Parathyroid adenoma (tissue), 2 donors: ENCODE measurements at regions not wholly inside any gene's neighbourhood (a gene's known extent, or its start where the extent isn't known, plus 50 kb on each side); places are given as distances from the start of the nearest gene placed in this dataset.

Experiments
- H2AFZ ChIP-seq: fragments of 300-600 bp; sonication (generic); one replicate; pipeline ENCODE4 v1.7.0; 2017; ENCODE audit warnings: antibody characterized with exemption, mild to moderate bottlenecking
- H3K27ac ChIP-seq: fragments of 300-600 bp; sonication (generic); one replicate; pipeline ENCODE4 v1.7.0; 2017
- H3K27me3 ChIP-seq: fragments of 300-600 bp; sonication (generic); one replicate; pipeline ENCODE4 v1.7.0; 2017; ENCODE audit warnings: low read length; ENCODE audit not compliant: control insufficient read depth, insufficient read depth
- H3K36me3 ChIP-seq: fragments of 300-600 bp; sonication (generic); one replicate; pipeline ENCODE4 v1.7.0; 2017; ENCODE audit warnings: low read length; ENCODE audit not compliant: control insufficient read depth, insufficient read depth
- H3K4me1 ChIP-seq: fragments of 300-600 bp; sonication (generic); one replicate; pipeline ENCODE4 v1.7.0; 2017; ENCODE audit warnings: control low read depth
- H3K4me2 ChIP-seq: fragments of 300-600 bp; sonication (generic); one replicate; pipeline ENCODE4 v1.7.0; 2017; ENCODE audit warnings: low read length
- H3K4me3 ChIP-seq: fragments of 300-600 bp; sonication (generic); one replicate; pipeline ENCODE4 v1.7.0; 2017; ENCODE audit warnings: low read depth, low read length
- H3K79me2 ChIP-seq: fragments of 300-600 bp; sonication (generic); one replicate; pipeline ENCODE4 v1.7.0; 2017; ENCODE audit warnings: control low read depth
- H3K9ac ChIP-seq: fragments of 300-600 bp; sonication (generic); one replicate; pipeline ENCODE4 v1.7.0; 2017; ENCODE audit warnings: mild to moderate bottlenecking
- H3K9me3 ChIP-seq: fragments of 300-600 bp; sonication (generic); one replicate; pipeline ENCODE4 v1.7.0; 2017; ENCODE audit warnings: low read length; ENCODE audit not compliant: control insufficient read depth
- CTCF ChIP-seq: fragments of 300-600 bp; sonication (generic); IDR thresholded peaks from one replicate; pipeline ENCODE4 v1.7.0; 2017; ENCODE audit warnings: antibody characterized with exemption, mild to moderate bottlenecking
- donor health status: primary hyperparathyroidism.

- Histone ChIP-seq H3K36me3 (no peaks in the 10 kb centered on the region), H3K9me3 (no peaks in the 10 kb centered on the region), H2AFZ (no peak overlapping the region), H3K4me1 (peaks cover 4% of the 10 kb centered on the region), H3K79me2 (no peaks in the 10 kb centered on the region), H3K4me2 (no peak overlapping the region), H3K27me3 (no peaks in the 10 kb centered on the region), H3K27ac (no peak overlapping the region), H3K4me3 (no peak overlapping the region), H3K9ac (no peak overlapping the region)
- no peak for TF ChIP-seq CTCF
Measured at GRCh38 chr7:47652591-47652990, 70.7 kb upstream of the TNS3 start.

DNA sequence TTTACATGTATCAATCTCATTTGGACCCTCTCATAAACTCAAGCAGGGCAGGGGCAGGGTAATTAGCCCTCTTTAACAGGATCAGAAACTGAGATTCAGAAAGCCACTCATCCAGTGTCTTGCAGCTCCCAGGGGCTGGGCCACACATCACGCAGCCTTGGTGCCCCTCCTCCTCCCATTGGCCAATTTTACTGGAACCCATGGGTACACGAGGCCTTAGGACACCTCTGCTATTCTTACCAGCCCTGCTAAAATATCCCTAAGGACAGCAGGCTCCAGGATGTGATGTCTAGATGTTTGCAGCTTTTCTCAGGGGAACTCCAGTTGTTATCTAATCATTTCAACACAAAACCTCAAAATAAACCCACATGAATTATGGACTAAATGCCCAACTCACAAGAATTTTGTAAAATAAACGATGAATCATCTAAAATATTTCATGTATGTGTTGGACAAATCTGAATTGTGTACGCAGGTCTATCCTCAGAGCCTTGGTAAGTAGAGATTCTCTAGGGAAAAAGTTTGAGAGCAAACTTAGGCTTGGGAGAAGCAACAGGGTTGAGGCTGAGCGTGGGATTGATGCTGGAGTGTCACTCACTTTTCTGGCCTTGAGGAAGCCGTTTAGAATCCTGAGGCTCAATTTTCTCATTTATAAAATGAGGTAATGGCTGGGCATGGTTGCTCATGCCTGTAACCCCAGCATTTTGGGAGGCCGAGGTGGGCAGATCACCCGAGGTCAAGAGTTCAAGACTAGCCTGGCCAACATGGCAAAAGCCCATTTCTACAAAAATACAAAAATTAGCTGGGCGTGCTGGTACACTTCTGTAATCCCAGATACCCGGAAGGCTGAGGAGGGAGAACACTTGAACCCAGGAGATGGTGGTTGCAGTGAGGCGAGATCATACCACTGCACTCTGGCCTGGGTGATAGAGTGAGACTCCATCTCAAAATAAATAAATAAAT is 69.7 kb upstream of the TNS3 start:
- H3K36me3 ChIP-seq, result no peaks in the 10 kb centered on the region
- no peaks in the 10 kb centered on the region for H3K27me3 ChIP-seq
- no peaks in the 10 kb centered on the region for H3K79me2 ChIP-seq
- no peak overlapping the region for H2AFZ ChIP-seq
- peaks cover 4% of the 10 kb centered on the region for H3K4me1 ChIP-seq
- no peak for TF ChIP-seq CTCF
- no peaks in the 10 kb centered on the region for H3K9me3 ChIP-seq
- no peak overlapping the region for H3K4me2 ChIP-seq
- no peak overlapping the region for H3K27ac ChIP-seq
- H3K9ac ChIP-seq, result no peak overlapping the region
- no peak overlapping the region for H3K4me3 ChIP-seq

GRCh38 chr7:47649919-47650318 is 68.0 kb upstream of the TNS3 start:
- H3K4me1 ChIP-seq, result peaks cover 4% of the 10 kb centered on the region
- no peak overlapping the region for H3K4me2 ChIP-seq
- H3K4me3 ChIP-seq, result no peak overlapping the region
- TF ChIP-seq CTCF, result no peak
- H2AFZ ChIP-seq, result no peak overlapping the region
- H3K9ac ChIP-seq, result no peak overlapping the region
- H3K9me3 ChIP-seq, result no peaks in the 10 kb centered on the region
- no peaks in the 10 kb centered on the region for H3K79me2 ChIP-seq
- no peak overlapping the region for H3K27ac ChIP-seq
- H3K27me3 ChIP-seq, result no peaks in the 10 kb centered on the region
- H3K36me3 ChIP-seq, result no peaks in the 10 kb centered on the region

- H3K79me2 ChIP-seq, result no peaks in the 10 kb centered on the region
- H3K9ac ChIP-seq, result no peak overlapping the region
Measured at GRCh38 chr7:47648275-47648925, 66.5 kb upstream of the TNS3 start.

More at GRCh38 chr7:47648275-47648925, 66.5 kb upstream of the TNS3 start:
- H3K36me3 ChIP-seq, result no peaks in the 10 kb centered on the region
- H3K9me3 ChIP-seq, result no peaks in the 10 kb centered on the region
- no peaks in the 10 kb centered on the region for H3K27me3 ChIP-seq
- no peaks in the 10 kb centered on the region for H3K4me1 ChIP-seq
- no peak overlapping the region for H3K4me3 ChIP-seq
- no peak overlapping the region for H2AFZ ChIP-seq
- H3K27ac ChIP-seq, result no peak overlapping the region
- no peak overlapping the region for H3K4me2 ChIP-seq
- no peak for TF ChIP-seq CTCF
